ENCODE measurements at regions not wholly inside any gene's neighbourhood (a gene's known extent, or its start where the extent isn't known, plus 50 kb on each side); places are given as distances from the start of the nearest gene placed in this dataset.

GRCh38 chr6:122028933-122029522 is 370.4 kb upstream of the HSF2 start (continued):
- TF ChIP-seq SIN3A (IDR thresholded peaks at IDR 0.05; ENCODE audit: low read depth, low read length) (no peak), USF2 (IDR thresholded peaks at IDR 0.05; ENCODE audit: borderline replicate concordance, low read depth, low read length) (no peak), HCFC1 (IDR thresholded peaks at IDR 0.05; ENCODE audit: low read length) (no peak), RCOR1 (conservative IDR thresholded peaks at IDR 0.05; ENCODE audit: low read depth, low read length) (no peak), EZH2 (IDR thresholded peaks at IDR 0.05; ENCODE audit: borderline replicate concordance, control insufficient read depth, low read depth, low read length) (no peak), SREBF1 (IDR thresholded peaks at IDR 0.05; ENCODE audit: low read length) (no peak)

- H3K9ac ChIP-seq (ENCODE audit: control insufficient read depth, insufficient read depth, low read length), result no peak overlapping the region
- SMC1A ChIA-PET (ENCODE audit: uncharacterized antibody, unreplicated experiment), result interaction anchor here (1.0 to 1.3 kb wide), 2 partner anchors 8 to 978 kb away, joined by 3 read pairs; no protein-coding TSS in a partner anchor
- intact Hi-C loops (cut with micrococcal nuclease; ENCODE audit: unreplicated experiment), result loop anchor here (2.0 to 5.0 kb wide), 3 partner anchors 176 to 976 kb away; no protein-coding TSS in a partner anchor
- H2AFZ ChIP-seq (ENCODE audit: control insufficient read depth, low read depth, low read length), result no peak overlapping the region
- BruUV-seq (replicated peaks), result no TSS peak
- WGBS (ENCODE audit: insufficient coverage, insufficient replicate concordance, low lambda C conversion rate, missing lambda C conversion rate), result 0% methylated on average over 1 of the region's 1 CpG
- ATAC-seq (peak; percentile 84), DNase-seq (ENCODE audit: low read depth, low spot score) (no peak), FAIRE-seq (peak; percentile 85)
- H3K4me2 ChIP-seq (ENCODE audit: control insufficient read depth, insufficient read depth), result no peak overlapping the region
- H4K20me1 ChIP-seq (ENCODE audit: control insufficient read depth, insufficient read depth), result no peaks in the 10 kb centered on the region
- H3K27me3 ChIP-seq (replicated peaks in 1 of 2; ENCODE audit: control insufficient read depth in 2 of 2, insufficient read depth in 2 of 2, low read length in 1 of 2), result no peaks in the 10 kb centered on the region
- no peaks in the 10 kb centered on the region for H3K36me3 ChIP-seq (ENCODE audit: control insufficient read depth in 2 of 2, insufficient read depth in 2 of 2, low read length in 1 of 2)
- in situ Hi-C loops (cut with MboI), result no loop called here
- no peaks in the 10 kb centered on the region for H3K79me2 ChIP-seq (ENCODE audit: control insufficient read depth, insufficient read depth, low read length)
- CTCF ChIA-PET, result interaction anchor here (0.7 to 2.5 kb wide), 6 partner anchors 9 to 978 kb away, joined by 3 to 10 read pairs (median 4); no protein-coding TSS in a partner anchor
- H3K4me3 ChIP-seq, result no peak overlapping the region
- RAD21 ChIA-PET (ENCODE audit: unreplicated experiment), result interaction anchor here (0.6 kb wide), 1 partner anchor 14 kb away, joined by 3 read pairs; no protein-coding TSS in a partner anchor
- POLR2A ChIA-PET, result no interaction called here
- no peak overlapping the region for H3K27ac ChIP-seq (ENCODE audit: control insufficient read depth, insufficient read depth)
- H3K4me1 ChIP-seq (ENCODE audit: control insufficient read depth, insufficient read depth, low read length), result no peaks in the 10 kb centered on the region
- no peaks in the 10 kb centered on the region for H3K9me3 ChIP-seq (replicated peaks; ENCODE audit: control insufficient read depth, insufficient read depth, low read length)
- no peak for TF ChIP-seq ZNF217 (IDR thresholded peaks at IDR 0.05)
- no peak for TF ChIP-seq MYC (IDR thresholded peaks at IDR 0.05; ENCODE audit: insufficient read depth, insufficient read length, insufficient replicate concordance, low read length, severe bottlenecking)
- TF ChIP-seq USF2 (IDR thresholded peaks at IDR 0.05; ENCODE audit: borderline replicate concordance, low read depth, low read length), result no peak
- no peak for TF ChIP-seq ATF2 (IDR thresholded peaks at IDR 0.05; ENCODE audit: low read length)
- TF ChIP-seq CTCF (IDR thresholded peaks at IDR 0.05 in 2 of 3, conservative IDR thresholded peaks at IDR 0.05 in 1 of 3; ENCODE audit: control insufficient read depth in 2 of 3, extremely low read depth in 1 of 3, insufficient read depth in 1 of 3, low read depth in 3 of 3, low read length in 3 of 3), result peak; percentile 40 to 62 (median 46); a peak in 5 of 6 replicates
- TF ChIP-seq TCF7 (IDR thresholded peaks at IDR 0.05; ENCODE audit: borderline replicate concordance), result no peak
- no peak for TF ChIP-seq SUPT20H (IDR thresholded peaks at IDR 0.05; ENCODE audit: borderline replicate concordance, control insufficient read depth, low read depth, low read length)
- no peak for TF ChIP-seq NBN (IDR thresholded peaks at IDR 0.05)
- TF ChIP-seq SMC3 (IDR thresholded peaks at IDR 0.05; ENCODE audit: borderline replicate concordance, low read length), result peak; percentile 58; the same call in 1 of the 2 replicates
- TF ChIP-seq NFIC (IDR thresholded peaks at IDR 0.05; ENCODE audit: low read depth, low read length), result no peak
- no peak for TF ChIP-seq ETV6 (conservative IDR thresholded peaks at IDR 0.05 in 1 of 2, IDR thresholded peaks at IDR 0.05 in 1 of 2; ENCODE audit: borderline replicate concordance in 1 of 2, low read depth in 1 of 2)
These were observed 365.8 kb upstream of the HSF2 start for GRCh38 chr6:122033564-122034181.

Measured in GM12878 (cell line).